HAP-1 (cell line): ENCODE measurements at regions not wholly inside any gene's neighbourhood (a gene's known extent, or its start where the extent isn't known, plus 50 kb on each side); places are given as distances from the start of the nearest gene placed in this dataset.

Experiments used
- DNase-seq, 2 experiments: peaks; one replicate each; pipeline ENCODE4 v3.0.0-alpha.2; 2016 to 2020; ENCODE audit warnings: low spot score in 2 of 2
- H3K27me3 ChIP-seq: fragments of 250-450 bp; sonication (Bioruptor Pico); 2 replicates; pipeline ENCODE4 v1.5.1; 2020; ENCODE audit warnings: low read depth, mild to moderate bottlenecking, moderate library complexity
- H3K36me3 ChIP-seq: fragments of 250-450 bp; sonication (Bioruptor Pico); replicated peaks from 2 replicates; pipeline ENCODE4 v1.5.1; 2020; ENCODE audit warnings: mild to moderate bottlenecking
- H3K4me1 ChIP-seq: fragments of 250-450 bp; sonication (Bioruptor Pico); 2 replicates; pipeline ENCODE4 v1.5.1; 2020; ENCODE audit warnings: mild to moderate bottlenecking
- H3K4me3 ChIP-seq: fragments of 250-450 bp; sonication (Bioruptor Pico); 2 replicates; pipeline ENCODE4 v1.5.1; 2020; ENCODE audit warnings: mild to moderate bottlenecking, moderate library complexity
- H3K9me3 ChIP-seq: fragments of 250-450 bp; sonication (Bioruptor Pico); 2 replicates; pipeline ENCODE4 v1.5.1; 2020; ENCODE audit warnings: mild to moderate bottlenecking, moderate library complexity
- in situ Hi-C: fragments of 300-500 bp; cut with MboI; formaldehyde crosslinking; loops from 3 replicates; pipeline ENCODE4 v1.14.3; 2020; ENCODE audit warnings: low sequenced_read_pairs, inconsistent platforms, mixed read lengths

DNA sequence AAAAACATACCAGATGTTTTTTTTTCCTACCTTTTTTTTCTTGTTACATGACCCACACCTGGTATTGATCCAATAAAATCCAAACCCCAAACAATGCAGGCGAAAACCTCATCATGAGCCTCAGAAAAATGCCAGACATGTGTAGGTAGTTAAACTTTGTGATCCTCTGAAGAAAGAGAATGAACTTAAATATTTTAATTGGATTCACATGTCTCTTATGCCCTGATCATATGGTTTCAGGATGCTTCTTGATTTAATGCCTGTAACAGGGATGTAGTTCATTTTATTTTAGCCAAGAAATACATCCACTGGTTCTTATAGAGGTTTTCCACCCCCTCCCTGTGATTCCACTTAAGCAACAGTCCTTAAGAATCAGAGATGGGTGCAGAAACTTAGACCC lies 451.6 kb downstream of the TYW1 start:
- Histone ChIP-seq H3K4me1 (no peaks in the 10 kb centered on the region), H3K36me3 (no peaks in the 10 kb centered on the region), H3K9me3 (no peaks in the 10 kb centered on the region), H3K27me3 (no peaks in the 10 kb centered on the region), H3K4me3 (no peak overlapping the region)
- in situ Hi-C loops: no loop called here
- DNase-seq: no peak

- in situ Hi-C loops: no loop called here
Measured at GRCh38 chr7:67450171-67450570, 453.5 kb downstream of the TYW1 start.

DNA sequence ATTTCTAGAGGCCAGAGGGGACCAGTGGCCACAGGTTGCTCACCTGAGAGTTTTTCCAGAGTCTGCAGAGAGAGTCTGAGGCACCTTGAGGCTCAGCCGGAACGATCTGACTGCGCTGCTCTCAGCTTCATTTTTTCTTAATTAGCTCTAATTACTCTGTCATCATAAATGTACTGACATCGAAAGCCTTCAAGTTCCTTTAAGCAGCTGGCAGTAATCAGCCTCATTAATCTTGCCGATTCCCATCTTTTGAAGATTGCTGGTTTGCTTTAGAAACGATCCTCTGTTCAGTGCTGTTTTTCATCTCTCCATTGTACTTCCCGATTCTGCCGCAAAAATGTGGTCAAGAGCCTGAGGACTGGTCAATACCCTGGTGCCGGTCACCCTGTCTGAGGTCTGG lies 454.7 kb downstream of the TYW1 start:
- in situ Hi-C loops: no loop called here
- Histone ChIP-seq H3K27me3 (no peaks in the 10 kb centered on the region), H3K4me1 (no peaks in the 10 kb centered on the region), H3K36me3 (no peaks in the 10 kb centered on the region), H3K9me3 (no peaks in the 10 kb centered on the region), H3K4me3 (no peak overlapping the region)
- no peak for DNase-seq

More at GRCh38 chr7:67450171-67450570, 453.5 kb downstream of the TYW1 start:
- no peaks in the 10 kb centered on the region for H3K9me3 ChIP-seq
- H3K36me3 ChIP-seq: no peaks in the 10 kb centered on the region
- H3K4me3 ChIP-seq: no peak overlapping the region
- no peaks in the 10 kb centered on the region for H3K4me1 ChIP-seq
- DNase-seq: no peak
- H3K27me3 ChIP-seq: no peaks in the 10 kb centered on the region

- no peaks in the 10 kb centered on the region for H3K9me3 ChIP-seq
- DNase-seq: no peak
- H3K27me3 ChIP-seq: no peaks in the 10 kb centered on the region
- H3K4me1 ChIP-seq: no peaks in the 10 kb centered on the region
- H3K36me3 ChIP-seq: no peaks in the 10 kb centered on the region
- in situ Hi-C loops: no loop called here
- no peak overlapping the region for H3K4me3 ChIP-seq
Measured at GRCh38 chr7:67452516-67453026, 455.9 kb downstream of the TYW1 start.

DNA sequence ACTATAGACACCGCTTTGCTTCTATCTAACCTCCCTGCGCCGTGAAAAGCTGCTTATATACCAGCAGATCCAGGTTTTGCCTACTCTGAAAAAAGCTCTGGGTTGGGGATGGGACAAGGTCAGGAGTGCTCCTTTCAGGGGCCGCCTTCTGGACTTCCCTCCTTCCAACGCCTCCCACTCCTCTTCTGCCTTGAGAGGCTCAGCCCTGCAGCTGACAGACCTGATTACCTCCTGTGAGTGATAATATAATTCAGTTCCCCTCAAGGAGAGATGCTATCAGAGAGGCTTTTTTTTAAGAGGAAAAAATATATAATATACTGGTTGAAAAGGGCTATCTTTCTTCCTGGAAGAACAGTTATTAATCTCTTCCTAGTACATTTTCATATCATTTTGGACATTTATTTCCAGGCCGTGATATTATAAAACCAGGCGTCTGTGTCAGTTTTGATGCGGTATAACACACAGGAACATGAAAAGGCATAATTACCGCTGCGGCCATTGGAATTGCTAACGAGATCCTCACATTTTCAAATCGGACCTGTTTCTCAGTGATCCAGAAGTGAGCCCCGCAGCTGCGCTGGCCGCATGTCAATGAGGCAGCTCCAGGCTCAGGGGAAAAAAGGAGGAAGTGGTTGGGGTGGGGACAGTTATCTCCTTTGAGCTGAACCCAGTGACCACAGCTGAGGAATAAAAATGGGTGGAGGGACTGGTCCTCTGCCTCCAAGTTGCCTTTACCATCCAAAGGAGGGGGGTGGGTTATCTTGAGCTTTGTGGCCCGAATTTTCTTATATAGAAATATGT lies 457.1 kb downstream of the TYW1 start:
- Histone ChIP-seq H3K4me1 (no peaks in the 10 kb centered on the region), H3K4me3 (no peak overlapping the region), H3K9me3 (no peaks in the 10 kb centered on the region), H3K36me3 (no peaks in the 10 kb centered on the region), H3K27me3 (0 out of 2 replicates have a peak, but pooled peaks cover under 1% of the 10 kb centered on the region)
- no peak for DNase-seq
- in situ Hi-C loops: no loop called here

DNA sequence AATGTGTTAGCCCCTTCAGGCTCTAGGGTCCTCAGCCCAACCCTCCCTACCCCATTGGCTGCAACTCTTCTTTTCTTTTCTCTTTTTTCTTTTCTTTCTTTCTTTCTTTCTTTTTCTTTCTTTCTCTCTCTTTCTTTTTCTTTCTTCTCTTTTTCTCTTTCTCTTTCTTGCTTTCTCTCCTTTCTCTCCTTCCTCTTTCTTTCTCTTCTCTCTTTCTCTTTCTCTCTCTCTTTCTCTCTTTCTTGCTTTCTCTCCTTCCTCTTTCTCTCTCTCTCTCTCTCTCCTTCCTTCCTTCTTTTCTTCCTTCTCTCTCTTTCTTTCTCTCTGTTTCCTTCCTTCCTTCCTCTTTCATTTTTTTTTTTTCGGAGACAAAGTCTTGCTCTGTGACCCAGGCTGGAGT lies 458.9 kb downstream of the TYW1 start:
- no peaks in the 10 kb centered on the region for H3K36me3 ChIP-seq
- H3K27me3 ChIP-seq: 0 out of 2 replicates have a peak, but pooled peaks cover 2% of the 10 kb centered on the region
- no peak for DNase-seq
- no peaks in the 10 kb centered on the region for H3K9me3 ChIP-seq
- in situ Hi-C loops: no loop called here
- no peaks in the 10 kb centered on the region for H3K4me1 ChIP-seq
- H3K4me3 ChIP-seq: no peak overlapping the region

- H3K4me1 ChIP-seq: no peaks in the 10 kb centered on the region
- DNase-seq: no peak
- in situ Hi-C loops: no loop called here
- H3K9me3 ChIP-seq: no peaks in the 10 kb centered on the region
- no peak overlapping the region for H3K4me3 ChIP-seq
- H3K27me3 ChIP-seq: 0 out of 2 replicates have a peak, but pooled peaks cover 2% of the 10 kb centered on the region
- H3K36me3 ChIP-seq: no peaks in the 10 kb centered on the region
Measured at GRCh38 chr7:67462781-67463191, 466.2 kb downstream of the TYW1 start.

- Histone ChIP-seq H3K4me3 (no peak overlapping the region), H3K4me1 (no peaks in the 10 kb centered on the region), H3K36me3 (no peaks in the 10 kb centered on the region), H3K9me3 (no peaks in the 10 kb centered on the region), H3K27me3 (0 out of 2 replicates have a peak, but pooled peaks cover 2% of the 10 kb centered on the region)
- DNase-seq: no peak
- in situ Hi-C loops: no loop called here
Measured at GRCh38 chr7:67463316-67463715, 466.7 kb downstream of the TYW1 start.

DNA sequence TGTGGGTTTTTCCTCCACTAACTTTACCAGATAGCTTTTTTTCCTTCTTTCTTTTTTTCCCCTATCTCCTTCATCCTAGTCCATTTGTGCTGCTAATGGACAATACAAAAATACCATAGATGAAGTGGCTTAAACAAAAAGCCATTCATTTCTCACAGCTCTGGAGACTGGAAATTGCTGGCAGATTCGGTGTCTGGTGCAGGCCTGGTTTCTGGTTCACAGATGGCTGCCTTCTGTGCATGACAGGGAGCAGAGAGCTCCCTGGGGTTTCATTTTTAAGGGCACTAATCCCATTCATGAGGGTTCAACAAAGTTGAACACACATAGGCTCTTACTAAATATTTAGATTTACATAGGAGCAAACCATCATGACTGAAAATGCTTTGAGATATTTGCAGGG lies 467.4 kb downstream of the TYW1 start:
- no peaks in the 10 kb centered on the region for H3K9me3 ChIP-seq
- H3K27me3 ChIP-seq: no peaks in the 10 kb centered on the region
- H3K36me3 ChIP-seq: no peaks in the 10 kb centered on the region
- no peak for DNase-seq
- H3K4me3 ChIP-seq: no peak overlapping the region
- in situ Hi-C loops: no loop called here
- no peaks in the 10 kb centered on the region for H3K4me1 ChIP-seq

DNA sequence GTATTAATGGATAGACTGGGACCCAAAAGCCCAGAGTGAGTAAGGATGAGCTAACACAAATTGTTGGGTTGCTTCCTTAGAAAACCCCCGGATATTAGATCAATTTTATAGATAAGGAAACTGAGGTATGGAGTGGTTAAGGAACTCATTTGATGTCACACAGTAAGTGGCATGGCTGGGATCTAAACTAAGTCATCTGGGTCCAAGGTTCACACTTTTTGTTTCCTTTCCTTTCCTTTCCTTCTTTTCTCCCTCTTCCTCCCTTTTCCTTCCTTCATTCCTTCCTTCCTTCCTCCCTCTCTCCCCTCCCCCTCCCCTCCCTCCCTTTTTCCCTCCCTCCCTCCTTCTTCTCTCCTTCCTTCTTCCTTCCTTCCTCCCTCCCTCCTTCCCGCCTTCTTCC lies 469.5 kb downstream of the TYW1 start:
- Histone ChIP-seq H3K27me3 (no peaks in the 10 kb centered on the region), H3K4me3 (no peak overlapping the region), H3K4me1 (no peaks in the 10 kb centered on the region), H3K9me3 (no peaks in the 10 kb centered on the region), H3K36me3 (no peaks in the 10 kb centered on the region)
- DNase-seq: no peak
- in situ Hi-C loops: no loop called here

DNA sequence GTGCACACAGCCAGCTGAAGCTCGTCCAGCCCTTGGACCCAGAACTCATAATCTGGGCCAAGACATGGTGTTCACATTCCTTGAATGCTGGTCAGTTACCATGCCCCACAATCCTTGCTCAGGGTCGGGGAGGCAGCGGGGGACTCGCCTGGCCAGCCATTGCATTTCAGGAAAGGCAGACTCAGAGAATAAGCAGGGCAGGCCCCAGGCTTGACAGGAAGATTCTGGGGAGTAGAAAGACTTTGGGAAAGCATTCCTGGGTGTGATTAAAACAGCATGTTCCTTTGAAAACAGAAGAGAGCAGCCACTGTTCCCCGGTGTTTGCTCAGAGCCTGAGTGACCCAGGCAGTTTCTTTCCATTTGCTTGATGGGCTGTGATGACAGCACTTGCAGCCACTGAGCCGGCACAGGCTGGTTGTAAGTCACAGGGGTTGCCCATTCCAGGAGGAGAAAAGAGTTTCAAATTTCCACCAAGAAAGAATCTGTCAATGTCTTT lies 473.7 kb downstream of the TYW1 start:
- H3K9me3 ChIP-seq: no peaks in the 10 kb centered on the region
- no peak overlapping the region for H3K4me3 ChIP-seq
- H3K27me3 ChIP-seq: no peaks in the 10 kb centered on the region
- no peak for DNase-seq
- H3K36me3 ChIP-seq: no peaks in the 10 kb centered on the region
- in situ Hi-C loops: no loop called here
- H3K4me1 ChIP-seq: no peaks in the 10 kb centered on the region

GRCh38 chr7:67475293-67475692 lies 478.7 kb downstream of the TYW1 start:
- in situ Hi-C loops: no loop called here
- H3K4me3 ChIP-seq: no peak overlapping the region
- no peaks in the 10 kb centered on the region for H3K4me1 ChIP-seq
- no peaks in the 10 kb centered on the region for H3K27me3 ChIP-seq
- no peak for DNase-seq
- no peaks in the 10 kb centered on the region for H3K36me3 ChIP-seq
- H3K9me3 ChIP-seq: no peaks in the 10 kb centered on the region

DNA sequence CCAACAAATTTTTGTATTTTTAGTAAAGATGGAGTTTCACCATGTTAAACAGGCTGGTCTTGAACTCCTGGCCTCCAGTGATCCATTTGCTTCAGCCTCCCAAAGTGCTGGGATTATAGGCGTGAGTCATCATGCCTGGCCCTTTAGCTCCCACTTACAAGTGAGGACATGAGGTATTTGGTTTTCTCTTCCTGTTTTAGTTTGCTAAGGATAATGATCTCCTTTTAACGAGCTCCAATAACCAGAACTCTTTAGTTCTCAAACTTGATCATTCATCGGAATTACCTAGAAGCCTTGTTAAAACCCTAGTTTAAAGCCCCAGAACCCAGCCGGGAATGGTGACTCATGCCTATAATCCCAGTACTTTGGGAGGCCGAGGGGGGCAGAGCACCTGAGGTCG lies 481.4 kb downstream of the TYW1 start:
- in situ Hi-C loops: no loop called here
- H3K4me1 ChIP-seq: no peaks in the 10 kb centered on the region
- no peak overlapping the region for H3K4me3 ChIP-seq
- no peaks in the 10 kb centered on the region for H3K9me3 ChIP-seq
- no peaks in the 10 kb centered on the region for H3K36me3 ChIP-seq
- no peaks in the 10 kb centered on the region for H3K27me3 ChIP-seq
- no peak for DNase-seq

GRCh38 chr7:67484244-67484751 lies 487.7 kb downstream of the TYW1 start:
- Histone ChIP-seq H3K27me3 (peaks cover 4% of the 10 kb centered on the region; the same call in 1 of the 2 replicates), H3K36me3 (no peaks in the 10 kb centered on the region), H3K9me3 (no peaks in the 10 kb centered on the region), H3K4me1 (no peaks in the 10 kb centered on the region), H3K4me3 (no peak overlapping the region)
- in situ Hi-C loops: no loop called here
- peak; percentile 48 to 77 for DNase-seq
